Heart left ventricle (tissue), 16 donors: ENCODE measurements at regions not wholly inside any gene's neighbourhood (a gene's known extent, or its start where the extent isn't known, plus 50 kb on each side); places are given as distances from the start of the nearest gene placed in this dataset.
A peak's percentile ranks its signal among the peaks of the same experiment; 100 is the strongest.

Source experiments
- ATAC-seq, 4 donors: fragments of 200-7000 bp; cut with Tn5 transposase; one replicate each; pipeline ENCODE4 v1.9.1; 2020 to 2022; ENCODE audit warnings: moderate library complexity in 4 of 4, mild to moderate bottlenecking in 3 of 4, moderate number of reproducible peaks in 1 of 4
- DNase-seq, 5 donors: peaks; one replicate each; pipeline ENCODE4 v3.0.0-alpha.2; 2020
- H3K27ac ChIP-seq, 12 donors: fragments of 200-600 bp; sonication (generic) in 4 of 12; one replicate each; pipeline versions ENCODE4 v1.5.0 to v1.8.0; 2016 to 2022; ENCODE audit warnings: mild to moderate bottlenecking in 2 of 12
- H3K27me3 ChIP-seq, 9 donors: fragments of 200-600 bp; sonication (generic) in 2 of 9; one replicate each; pipeline versions ENCODE4 v1.5.1 to v1.8.0; 2016 to 2022; ENCODE audit warnings: mild to moderate bottlenecking in 3 of 9
- H3K36me3 ChIP-seq, 9 donors: fragments of 200-600 bp; sonication (generic) in 2 of 9; one replicate each; pipeline versions ENCODE4 v1.5.0 to v1.8.0; 2018 to 2022; ENCODE audit warnings: mild to moderate bottlenecking in 2 of 9
- H3K4me1 ChIP-seq, 12 donors: fragments of 200-600 bp; sonication (generic) in 4 of 12; one replicate each; pipeline versions ENCODE4 v1.5.0 to v1.8.0; 2016 to 2022; ENCODE audit warnings: mild to moderate bottlenecking in 3 of 12
- H3K4me3 ChIP-seq, 12 donors: fragments of 200-600 bp; sonication (generic) in 4 of 12; one replicate each; pipeline versions ENCODE4 v1.5.0 to v1.8.0; 2017 to 2022; ENCODE audit warnings: mild to moderate bottlenecking in 9 of 12, moderate library complexity in 4 of 12
- H3K9me3 ChIP-seq, 12 donors: fragments of 200-600 bp; sonication (generic) in 4 of 12; one replicate each; pipeline versions ENCODE4 v1.5.0 to v1.8.0; 2016 to 2022; ENCODE audit warnings: mild to moderate bottlenecking in 1 of 12
- CTCF ChIP-seq, 12 donors: fragments of 200-600 bp; sonication (generic) in 4 of 12; IDR thresholded peaks; one replicate each; pipeline versions ENCODE4 v1.5.0 to v1.8.0; 2018 to 2022; ENCODE audit warnings: antibody characterized with exemption in 12 of 12, mild to moderate bottlenecking in 5 of 12
- POLR2A ChIP-seq, 2 donors: fragments of 450-650 bp; IDR thresholded peaks; one replicate each; pipeline ENCODE4 v1.6.1; 2017; ENCODE audit warnings: antibody characterized with exemption in 2 of 2, mild to moderate bottlenecking in 2 of 2, moderate library complexity in 2 of 2
- WGBS, 4 donors: extraction: QIAGEN DNeasy Blood & Tissue Kit in 2 of 4; methylation state at CpG; one replicate each; pipeline versions ENCODE4 v1.1.5 to v1.1.7; 2013 to 2018; 5-methylcytosine and 5-hydroxymethylcytosine counted together
- intact Hi-C, 10 donors: fragments of 100-400 bp; cut with DNase I; formaldehyde crosslinking; loops; one replicate each; pipeline versions ENCODE4 v1.11.1 to v1.14.2; 2022
- donor health status: ischemic (EF 13 %, LVEDD 7.1; RV severe dilation, severe dysfunction).
- donor health status: healthy with polysubstance abuse.
- donor health status: DM: no; HTN: yes; CAD: no.
- donor health status: DM: no; HTN: no; CAD: no.
- donor health status: ischemic (EF 25% LVEDD 6.9; RV normal size, moderate dysfunction).
- donor health status: ischemic (EF 25% LVEDD 5.7; RV mildly dilated, moderate dysfunction).
- donor health status: healthy.
- donor health status: DM: yes; HTN: yes; CAD: no.
- donor health status: ischemic (EF 35%, LVEDD 5.7; RV mildly dilated, moderate dysfunction).
- donor health status: nonischemic (EF 11% LVEDD 7.7; RV severe dilation, severe dysfunction).
- donor health status: DM: yes; HTN: yes; CAD: no.
- donor health status: PGD.
- donor health status: ischemic (EF 29% LVEDD 5.4; RV normal size, mild dysfunction).
- donor health status: nonischemic (EF 23%, LVEDD 6.1; RV moderate dilation, normal function).

- TF ChIP-seq POLR2A (IDR thresholded peaks at IDR 0.05) (no peak), CTCF (IDR thresholded peaks at IDR 0.05) (no peak)
- 89 to 99% (median 93%) methylated on average over 3 of the region's 3 CpGs for WGBS, 4 donors
These were observed 98.3 kb downstream of the KLF12 start for GRCh38 chr13:74035896-74036295.

GRCh38 chr13:74032325-74032724 lies 101.9 kb downstream of the KLF12 start:
- intact Hi-C loops: no loop called here
- H3K36me3 ChIP-seq: no peaks in the 10 kb centered on the region
- TF ChIP-seq POLR2A (IDR thresholded peaks at IDR 0.05) (no peak), CTCF (IDR thresholded peaks at IDR 0.05) (no peak)
- DNase-seq (no peak), ATAC-seq (no peak)
- 81 to 88% (median 85%) methylated on average over 4 of the region's 4 CpGs for WGBS, 4 donors
- peak overlapping the region in 7 of 12 donors; percentile 11 to 41 (median 16) for H3K4me3 ChIP-seq
- no peaks in the 10 kb centered on the region for H3K27me3 ChIP-seq
- H3K9me3 ChIP-seq: no peaks in the 10 kb centered on the region
- H3K4me1 ChIP-seq: peaks cover 0 to 37% (median 18%) of the 10 kb centered on the region in 12 donors
- H3K27ac ChIP-seq: peak overlapping the region in 2 of 12 donors; percentile 0 to 52

More at GRCh38 chr13:74035896-74036295, 98.3 kb downstream of the KLF12 start:
- H3K4me3 ChIP-seq: no peak overlapping the region
- H3K27me3 ChIP-seq: no peaks in the 10 kb centered on the region
- H3K36me3 ChIP-seq: no peaks in the 10 kb centered on the region
- H3K27ac ChIP-seq: no peak overlapping the region
- no peaks in the 10 kb centered on the region for H3K9me3 ChIP-seq
- no peak for DNase-seq
- intact Hi-C loops: no loop called here
- ATAC-seq: no peak
- H3K4me1 ChIP-seq: peaks cover 0 to 31% (median 12%) of the 10 kb centered on the region in 12 donors

- H3K4me1 ChIP-seq: peaks cover 0 to 48% (median 27%) of the 10 kb centered on the region in 12 donors
- DNase-seq: no peak
- TF ChIP-seq CTCF (IDR thresholded peaks at IDR 0.05): no peak
- no peak for TF ChIP-seq POLR2A (IDR thresholded peaks at IDR 0.05)
- no peaks in the 10 kb centered on the region for H3K36me3 ChIP-seq
- no peak overlapping the region for H3K4me3 ChIP-seq
- 90 to 95% (median 94%) methylated on average over 4 of the region's 4 CpGs for WGBS, 4 donors
- H3K27ac ChIP-seq: peak overlapping the region in 1 of 12 donors; percentile 54
- H3K27me3 ChIP-seq: no peaks in the 10 kb centered on the region
- intact Hi-C loops: loop anchor here in 2 of 10 donors (10.0 kb wide), 1 partner anchor 258 kb away; no protein-coding TSS in a partner anchor
- no peaks in the 10 kb centered on the region for H3K9me3 ChIP-seq
- no peak for ATAC-seq
These were observed 106.9 kb downstream of the KLF12 start for GRCh38 chr13:74027161-74027779.

GRCh38 chr13:74026753-74027152 lies 107.5 kb downstream of the KLF12 start:
- no peaks in the 10 kb centered on the region for H3K27me3 ChIP-seq
- peak overlapping the region in 1 of 12 donors; percentile 54 for H3K27ac ChIP-seq
- no peak overlapping the region for H3K4me3 ChIP-seq
- TF ChIP-seq CTCF (IDR thresholded peaks at IDR 0.05) (no peak), POLR2A (IDR thresholded peaks at IDR 0.05) (no peak)
- no peaks in the 10 kb centered on the region for H3K36me3 ChIP-seq
- peak in 1 of 4 donors; percentile 23 for ATAC-seq
- WGBS, 4 donors: 47 to 51% (median 49%) methylated on average over 4 of the region's 4 CpGs
- no peak for DNase-seq
- intact Hi-C loops: loop anchor here in 2 of 10 donors (10.0 kb wide), 1 partner anchor 258 kb away; no protein-coding TSS in a partner anchor
- no peaks in the 10 kb centered on the region for H3K9me3 ChIP-seq
- peaks cover 0 to 44% (median 27%) of the 10 kb centered on the region in 12 donors for H3K4me1 ChIP-seq
